NCI-H524 (cell line): ENCODE measurements at regions not wholly inside any gene's neighbourhood (a gene's known extent, or its start where the extent isn't known, plus 50 kb on each side); places are given as distances from the start of the nearest gene placed in this dataset.
A peak's percentile ranks its signal among the peaks of the same experiment; 100 is the strongest.

Experiments
- DNase-seq, 2 experiments: peaks; one replicate each; lab custom pipeline; 2025; lab: John Stamatoyannopoulos, UW

DNA sequence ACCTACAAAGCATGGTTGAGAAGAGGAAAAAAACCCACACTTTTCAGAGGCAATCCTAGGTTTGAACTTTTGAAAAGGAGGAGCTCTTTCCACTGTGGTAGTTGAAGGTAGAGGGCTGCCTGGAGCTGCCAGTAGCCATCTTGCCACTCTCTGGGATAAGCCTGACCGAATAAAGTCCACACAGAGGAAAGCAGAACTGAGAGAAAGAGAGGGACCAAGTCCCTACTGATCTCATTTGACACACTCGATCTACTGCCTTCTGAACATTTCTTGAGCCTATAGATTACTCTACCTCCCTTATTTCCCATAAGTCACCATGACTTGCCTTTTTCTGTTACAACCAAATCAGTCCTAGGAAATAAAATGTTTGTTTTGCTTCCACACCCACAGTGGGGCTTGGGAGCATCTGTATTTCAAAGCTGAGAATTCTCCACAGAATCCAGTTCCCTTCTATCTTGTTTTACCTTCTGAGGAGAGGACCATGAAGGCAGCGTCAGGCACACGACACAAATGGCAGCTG lies 147.0 kb upstream of the PTPRK start:
- DNase-seq, result no peak

GRCh38 chr6:128666405-128666804 lies 146.0 kb upstream of the PTPRK start:
- no peak for DNase-seq

GRCh38 chr6:128663238-128663637 lies 142.8 kb upstream of the PTPRK start:
- no peak for DNase-seq

- DNase-seq, result no peak
Measured at GRCh38 chr6:128659878-128660622, 139.7 kb upstream of the PTPRK start.

DNA sequence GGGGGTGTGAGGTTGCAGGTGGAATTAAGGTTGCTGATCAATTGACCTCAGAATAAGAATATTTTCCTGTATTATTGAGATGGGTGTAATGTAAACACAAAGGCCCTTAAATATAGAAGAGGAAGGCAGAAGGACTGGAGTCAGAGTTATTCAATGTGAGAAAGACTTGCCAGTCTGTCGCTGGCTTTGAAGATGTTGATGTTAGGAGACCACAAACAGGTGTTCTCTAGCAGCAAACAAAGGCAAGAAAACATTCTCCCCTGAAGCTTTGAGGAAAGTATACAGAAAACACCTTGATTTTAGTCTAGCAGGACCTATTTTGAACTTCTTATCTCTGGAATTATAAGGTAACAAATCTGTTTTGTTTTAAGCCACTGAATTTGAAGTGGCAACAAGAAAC lies 138.9 kb upstream of the PTPRK start:
- no peak for DNase-seq

GRCh38 chr6:128657181-128657580 lies 136.8 kb upstream of the PTPRK start:
- peak in 1 of 2 experiments; percentile 89 for DNase-seq

GRCh38 chr6:128655978-128656498 lies 135.6 kb upstream of the PTPRK start:
- peak; percentile 64 to 69 for DNase-seq

GRCh38 chr6:128648022-128648598 lies 127.7 kb upstream of the PTPRK start:
- no peak for DNase-seq

DNA sequence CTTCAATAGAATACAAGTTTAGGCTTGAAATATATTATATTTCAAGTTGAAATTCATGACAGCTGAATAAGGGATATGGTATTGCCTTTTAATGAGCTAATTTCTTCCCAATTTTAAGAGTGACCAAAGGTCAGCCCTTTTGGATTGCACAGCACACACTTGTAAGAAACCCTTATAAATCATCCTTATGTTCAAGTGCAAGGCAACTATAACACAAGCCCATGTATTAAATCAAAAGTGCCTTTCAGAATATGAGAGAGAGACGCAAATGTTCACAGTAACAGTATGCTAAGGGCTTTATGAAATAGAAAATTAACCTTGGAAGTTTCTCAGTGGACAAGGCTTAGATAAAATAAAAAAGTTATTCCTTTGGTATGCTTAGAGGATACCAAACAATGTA lies 121.7 kb upstream of the PTPRK start:
- DNase-seq, result no peak

DNA sequence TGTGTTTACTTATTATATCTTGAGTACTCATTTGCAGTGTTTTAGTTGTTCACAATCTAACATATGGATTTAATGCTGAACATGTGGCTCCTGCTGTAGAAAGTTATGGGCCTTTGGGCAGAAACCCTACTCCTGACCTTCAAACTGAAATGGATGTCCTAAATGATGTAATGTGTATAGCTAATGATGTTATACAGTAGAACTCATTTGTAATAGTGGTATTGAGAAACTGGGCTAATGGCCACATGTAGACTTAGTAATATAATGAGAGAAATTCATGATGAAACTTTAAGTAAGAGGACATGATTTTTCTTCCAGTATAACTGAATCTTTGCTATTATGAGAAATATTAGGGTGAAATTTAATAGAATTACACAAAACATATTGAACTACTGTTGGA lies 121.3 kb upstream of the PTPRK start:
- no peak for DNase-seq

- no peak for DNase-seq
Measured at GRCh38 chr6:128638817-128639216, 118.4 kb upstream of the PTPRK start.

DNA sequence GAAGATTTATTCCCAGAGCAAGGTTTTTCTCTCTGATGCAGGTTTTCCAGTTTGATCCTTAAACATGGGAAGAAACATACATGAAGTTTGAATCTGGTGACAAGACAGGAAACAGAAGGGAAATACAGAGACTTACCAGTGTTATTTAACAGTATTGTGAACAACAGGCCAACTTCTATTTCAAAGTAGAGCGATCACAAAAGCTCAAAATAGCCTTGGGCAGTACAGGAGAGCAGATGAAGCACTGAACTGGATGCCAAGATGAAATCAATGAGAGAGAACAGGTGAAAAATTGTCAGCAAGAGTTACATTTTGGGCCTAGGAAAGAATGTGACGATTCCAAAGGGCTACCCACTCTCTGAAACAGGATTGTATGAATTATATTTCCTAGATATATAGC lies 114.8 kb upstream of the PTPRK start:
- no peak for DNase-seq

DNA sequence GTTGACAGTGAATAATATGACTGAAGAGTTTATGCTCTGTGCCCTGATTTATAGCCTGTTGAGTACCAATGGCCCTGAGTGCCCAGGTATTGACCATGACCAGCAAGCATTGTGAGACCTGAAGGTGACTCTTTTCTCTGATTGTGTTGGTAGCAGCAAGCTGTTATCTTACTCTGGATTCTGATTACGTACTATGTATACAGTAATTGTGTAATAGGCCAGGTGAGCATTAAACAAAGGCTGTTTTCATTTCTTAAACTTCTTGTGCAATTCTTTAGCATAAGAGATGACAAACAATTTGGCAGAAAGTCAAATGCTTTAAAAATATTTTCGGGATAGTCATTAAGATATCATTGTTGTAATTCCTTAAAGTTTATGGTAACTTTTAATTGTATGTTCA lies 111.7 kb upstream of the PTPRK start:
- no peak for DNase-seq

DNA sequence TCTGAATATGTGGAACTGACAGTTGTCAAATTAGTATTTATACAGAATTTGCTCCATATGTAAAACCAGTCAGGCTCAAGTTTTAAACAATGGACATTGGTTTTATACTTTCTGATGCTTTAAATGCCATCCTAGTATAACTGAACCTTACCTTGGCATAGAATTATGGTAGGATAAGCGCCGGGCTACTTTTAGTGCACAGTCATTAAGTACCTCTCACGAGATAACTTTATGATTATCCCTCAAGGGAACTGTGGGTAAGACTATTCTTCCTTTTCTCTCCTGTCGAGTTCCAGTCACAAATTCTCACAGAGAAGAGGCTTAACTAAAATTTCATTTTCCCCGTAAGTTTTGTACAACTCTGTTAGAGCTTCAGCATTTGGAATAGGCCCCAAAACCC lies 110.6 kb upstream of the PTPRK start:
- DNase-seq, result no peak

DNA sequence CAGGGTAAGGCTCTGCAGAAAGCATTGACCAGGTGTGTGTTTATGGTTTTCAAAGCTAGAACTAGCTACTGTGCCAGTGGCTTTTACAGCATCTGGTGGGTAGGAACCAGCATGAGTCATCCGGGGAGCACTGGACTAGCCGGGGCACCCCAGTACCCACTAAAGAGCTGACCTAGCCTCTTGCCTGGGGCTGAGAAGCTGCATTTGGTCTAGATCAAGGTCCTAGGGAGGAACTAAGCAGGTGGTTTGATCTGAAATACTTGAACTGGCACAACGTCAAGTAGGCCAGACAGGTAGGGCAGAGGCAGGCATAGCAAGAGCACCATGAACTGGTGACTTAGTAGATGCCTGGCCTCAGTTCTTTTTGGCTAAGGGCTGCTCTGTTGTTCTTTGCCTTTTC lies 109.8 kb upstream of the PTPRK start:
- no peak for DNase-seq

GRCh38 chr6:128617285-128617684 lies 96.9 kb upstream of the PTPRK start:
- DNase-seq, result no peak

DNA sequence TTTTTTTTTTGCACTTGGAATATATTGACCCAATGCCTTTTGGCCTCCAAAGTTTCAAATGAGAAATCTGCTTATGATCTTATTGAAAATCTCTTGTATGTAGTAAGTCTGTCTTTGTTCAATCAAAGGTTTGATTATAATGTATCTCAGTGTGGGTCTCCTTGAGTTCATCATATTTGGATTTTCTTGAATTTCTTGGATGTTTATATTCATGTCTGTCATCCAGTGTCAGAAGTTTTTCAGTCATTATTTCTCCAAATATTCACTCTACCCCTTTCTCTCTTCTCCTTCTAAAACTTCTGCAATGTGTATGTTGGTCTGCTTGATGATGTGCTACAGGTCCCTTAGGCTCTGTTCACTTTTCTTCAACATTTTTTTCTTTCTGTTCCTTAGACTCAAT lies 95.9 kb upstream of the PTPRK start:
- no peak for DNase-seq

- DNase-seq, result no peak
Measured at GRCh38 chr6:128606611-128607010, 86.2 kb upstream of the PTPRK start.

GRCh38 chr6:128605961-128606360 lies 85.6 kb upstream of the PTPRK start:
- DNase-seq, result no peak

- no peak for DNase-seq
Measured at GRCh38 chr6:128601060-128601459, 80.7 kb upstream of the PTPRK start.

- peak; percentile 49 to 80 for DNase-seq
Measured at GRCh38 chr6:128600397-128600951, 80.1 kb upstream of the PTPRK start.

DNA sequence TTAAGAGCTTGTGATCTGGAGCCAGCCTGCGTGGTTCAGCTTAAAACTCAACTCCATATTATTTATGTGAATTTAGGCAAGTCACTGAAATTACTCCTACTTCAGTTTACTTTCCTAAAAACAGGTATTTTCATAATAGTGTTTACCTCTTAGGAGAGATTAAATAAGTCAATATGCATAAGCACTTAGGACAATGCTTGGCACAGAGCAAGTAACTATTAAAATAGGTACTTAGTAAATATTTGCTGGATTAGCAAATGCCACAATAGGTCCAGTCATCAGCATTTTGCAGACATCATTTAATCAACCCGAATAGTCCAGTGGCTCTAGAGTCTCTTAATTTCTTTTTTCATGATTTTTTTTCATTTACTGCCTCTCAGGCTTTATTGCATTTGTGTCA lies 78.6 kb upstream of the PTPRK start:
- no peak for DNase-seq

- no peak for DNase-seq
Measured at GRCh38 chr6:128598571-128598970, 78.2 kb upstream of the PTPRK start.
